GM12892 (cell line): ENCODE measurements at regions not wholly inside any gene's neighbourhood (a gene's known extent, or its start where the extent isn't known, plus 50 kb on each side); places are given as distances from the start of the nearest gene placed in this dataset.

Experiments used
- POLR2A ChIP-seq: IDR thresholded peaks from 2 replicates; pipeline ENCODE4 v1.6.1; 2011; ENCODE audit warnings: low read depth, low read length, control low read depth
- POLR2AphosphoS5 ChIP-seq: IDR thresholded peaks from 2 replicates; pipeline ENCODE4 v1.6.1; 2011; ENCODE audit warnings: low read depth, low read length, control low read depth
- TAF1 ChIP-seq: IDR thresholded peaks from 2 replicates; pipeline ENCODE4 v1.6.1; 2011; ENCODE audit warnings: low read depth, mild to moderate bottlenecking, control low read depth, low read length, borderline replicate concordance

DNA sequence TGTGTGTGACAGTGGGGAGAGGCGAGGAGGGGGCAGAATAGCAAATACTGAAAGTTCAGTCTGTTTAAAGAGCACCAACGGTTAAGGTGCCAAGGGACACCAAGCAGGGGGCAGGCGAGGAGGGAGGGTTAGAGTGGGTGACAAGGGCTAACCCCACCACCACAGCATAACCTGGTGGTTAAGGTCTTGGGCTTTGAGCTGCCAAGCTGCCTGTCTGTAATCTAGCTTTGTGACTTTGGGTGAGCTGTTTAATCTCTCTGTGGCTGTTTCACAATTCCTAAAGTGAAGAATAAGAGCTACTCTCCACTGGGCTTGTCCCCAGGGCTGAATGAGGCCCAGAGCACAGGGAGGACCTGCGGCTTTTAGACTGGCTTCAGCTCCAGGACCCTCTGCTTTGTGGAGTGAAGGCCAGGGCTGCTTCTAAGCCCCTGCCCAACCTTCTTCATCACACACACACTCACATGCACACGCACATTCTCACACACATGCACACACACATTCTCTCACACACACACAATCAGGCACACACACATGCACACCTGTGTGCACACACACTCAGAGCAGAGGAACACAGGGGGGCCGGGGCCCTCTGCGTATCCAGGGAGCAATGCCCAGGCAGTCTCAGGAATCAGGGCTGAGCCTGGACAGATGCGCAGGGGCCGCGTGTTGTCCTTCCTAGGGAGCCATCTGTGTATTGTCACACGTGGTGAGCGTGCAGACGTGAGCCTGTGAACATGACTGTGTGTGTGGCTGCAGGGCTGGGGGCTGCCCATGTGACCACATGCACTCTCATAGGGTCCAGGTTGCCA, 101.6 kb upstream of the TARDBP start:
- no peak for TF ChIP-seq POLR2A
- TF ChIP-seq POLR2AphosphoS5: no peak
- no peak for TF ChIP-seq TAF1
